ENCODE measurements at regions not wholly inside any gene's neighbourhood (a gene's known extent, or its start where the extent isn't known, plus 50 kb on each side); places are given as distances from the start of the nearest gene placed in this dataset.

- Mint-ChIP-seq H3K9me3 (no peaks in the 10 kb centered on the region), H3K27ac (no peak overlapping the region), H3K4me3 (no peak overlapping the region), H3K27me3 (ENCODE audit: insufficient read depth, low read depth, poor library complexity) (peaks cover 3% of the 10 kb centered on the region), H3K36me3 (ENCODE audit: low read depth) (no peaks in the 10 kb centered on the region), H3K4me1 (no peaks in the 10 kb centered on the region)
- Histone ChIP-seq H3K27me3 (ENCODE audit: insufficient read depth) (no peaks in the 10 kb centered on the region), H3K4me1 (ENCODE audit: insufficient read depth) (no peaks in the 10 kb centered on the region), H3F3A (replicated peaks; ENCODE audit: low read depth) (no peaks in the 10 kb centered on the region), H3K79me2 (replicated peaks; ENCODE audit: insufficient read depth) (no peaks in the 10 kb centered on the region), H3K9me2 (ENCODE audit: insufficient read depth) (no peaks in the 10 kb centered on the region), H3K36me3 (ENCODE audit: insufficient read depth) (no peaks in the 10 kb centered on the region), H3K4me3 (no peak overlapping the region), H4K20me1 (replicated peaks; ENCODE audit: insufficient read depth) (no peaks in the 10 kb centered on the region), H3K4me2 (no peak overlapping the region), H3K27ac (ENCODE audit: low read depth) (no peak overlapping the region), H2AFZ (no peak overlapping the region)
- ATAC-seq (no peak), DNase-seq (ENCODE audit: low spot score) (no peak)
- no peak for TF ChIP-seq ZNF114 (CRISPR knock-in tag; IDR thresholded peaks at IDR 0.05)
- TF ChIP-seq EZH2phosphoT487 (IDR thresholded peaks at IDR 0.05; ENCODE audit: unreplicated experiment), result no peak
- TF ChIP-seq ZNF331 (CRISPR knock-in tag; IDR thresholded peaks at IDR 0.05; ENCODE audit: low read depth), result no peak
- no peak for TF ChIP-seq REST (IDR thresholded peaks at IDR 0.05; ENCODE audit: unreplicated experiment)
Observed at GRCh38 chr10:7036951-7037350, 373.9 kb downstream of the SFMBT2 start.

- no peaks in the 10 kb centered on the region for H3K4me1 Mint-ChIP-seq
- no peak overlapping the region for H3K27ac Mint-ChIP-seq
- Histone ChIP-seq H2AFZ (peak overlapping the region; percentile 43; the same call in 1 of the 2 replicates), H3K4me3 (no peak overlapping the region), H3K4me1 (ENCODE audit: insufficient read depth) (no peaks in the 10 kb centered on the region), H3F3A (replicated peaks; ENCODE audit: low read depth) (no peaks in the 10 kb centered on the region), H3K27ac (ENCODE audit: low read depth) (no peak overlapping the region), H3K4me2 (no peak overlapping the region), H3K36me3 (ENCODE audit: insufficient read depth) (no peaks in the 10 kb centered on the region), H3K27me3 (ENCODE audit: insufficient read depth) (no peaks in the 10 kb centered on the region), H3K9me2 (ENCODE audit: insufficient read depth) (0 out of 2 replicates have a peak, but pooled peaks cover 2% of the 10 kb centered on the region), H3K79me2 (replicated peaks; ENCODE audit: insufficient read depth) (no peaks in the 10 kb centered on the region), H4K20me1 (replicated peaks; ENCODE audit: insufficient read depth) (no peaks in the 10 kb centered on the region)
- H3K9me3 Mint-ChIP-seq, result no peaks in the 10 kb centered on the region
- DNase-seq (ENCODE audit: low spot score) (no peak), ATAC-seq (no peak)
- H3K36me3 Mint-ChIP-seq (ENCODE audit: low read depth), result no peaks in the 10 kb centered on the region
- H3K27me3 Mint-ChIP-seq (ENCODE audit: insufficient read depth, low read depth, poor library complexity), result peaks cover 3% of the 10 kb centered on the region
- H3K4me3 Mint-ChIP-seq, result no peak overlapping the region
- TF ChIP-seq STAT1 (IDR thresholded peaks at IDR 0.05; ENCODE audit: unreplicated experiment) (no peak), CTCF (conservative IDR thresholded peaks at IDR 0.05; ENCODE audit: low read depth in 2 of 2) (no peak), NANOG (IDR thresholded peaks at IDR 0.05; ENCODE audit: borderline replicate concordance) (no peak), ZNF331 (CRISPR knock-in tag; IDR thresholded peaks at IDR 0.05; ENCODE audit: low read depth) (no peak), CREB1 (CRISPR knock-in tag; IDR thresholded peaks at IDR 0.05; ENCODE audit: low read depth) (no peak), ZNF114 (CRISPR knock-in tag; IDR thresholded peaks at IDR 0.05) (no peak), ETS1 (IDR thresholded peaks at IDR 0.05) (no peak), EZH2phosphoT487 (IDR thresholded peaks at IDR 0.05; ENCODE audit: unreplicated experiment) (no peak), POLR2AphosphoS5 (IDR thresholded peaks at IDR 0.05; ENCODE audit: low read depth) (no peak)
Observed at GRCh38 chr10:7035126-7035761, 375.6 kb downstream of the SFMBT2 start.
